GM18507 (cell line): ENCODE measurements at regions not wholly inside any gene's neighbourhood (a gene's known extent, or its start where the extent isn't known, plus 50 kb on each side); places are given as distances from the start of the nearest gene placed in this dataset.

Source experiments
- DNase-seq: peaks from one replicate; pipeline ENCODE4 v3.0.0; 2011; ENCODE audit warnings: low read depth; ENCODE audit not compliant: insufficient read length; ENCODE audit errors: extremely low spot score
- FAIRE-seq: peaks from 2 replicates; lab custom pipeline; 2011; peaks lifted over from hg19 to GRCh38; lab: Jason Lieb, UNC

DNA sequence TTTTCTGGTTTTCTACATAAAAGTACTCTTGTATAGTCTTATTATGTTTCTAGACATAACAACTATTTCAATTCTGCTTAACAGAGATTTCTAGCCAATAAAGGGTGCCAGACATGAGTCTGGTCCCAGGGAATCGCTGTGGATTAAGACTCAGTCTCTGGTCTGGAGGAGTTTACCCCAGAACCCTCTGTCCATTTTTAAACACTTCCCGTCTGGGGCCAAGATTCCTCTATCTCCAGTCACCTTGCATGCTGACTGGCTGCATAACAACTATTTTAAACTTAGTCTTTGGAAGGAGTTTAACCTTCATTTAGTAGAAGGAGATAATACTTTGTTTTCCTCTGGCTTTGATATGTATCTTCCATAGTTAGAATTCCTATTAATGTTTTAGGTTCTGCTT is 163.1 kb upstream of the IFNG-AS1 start:
- FAIRE-seq (no peak), DNase-seq (no peak)

DNA sequence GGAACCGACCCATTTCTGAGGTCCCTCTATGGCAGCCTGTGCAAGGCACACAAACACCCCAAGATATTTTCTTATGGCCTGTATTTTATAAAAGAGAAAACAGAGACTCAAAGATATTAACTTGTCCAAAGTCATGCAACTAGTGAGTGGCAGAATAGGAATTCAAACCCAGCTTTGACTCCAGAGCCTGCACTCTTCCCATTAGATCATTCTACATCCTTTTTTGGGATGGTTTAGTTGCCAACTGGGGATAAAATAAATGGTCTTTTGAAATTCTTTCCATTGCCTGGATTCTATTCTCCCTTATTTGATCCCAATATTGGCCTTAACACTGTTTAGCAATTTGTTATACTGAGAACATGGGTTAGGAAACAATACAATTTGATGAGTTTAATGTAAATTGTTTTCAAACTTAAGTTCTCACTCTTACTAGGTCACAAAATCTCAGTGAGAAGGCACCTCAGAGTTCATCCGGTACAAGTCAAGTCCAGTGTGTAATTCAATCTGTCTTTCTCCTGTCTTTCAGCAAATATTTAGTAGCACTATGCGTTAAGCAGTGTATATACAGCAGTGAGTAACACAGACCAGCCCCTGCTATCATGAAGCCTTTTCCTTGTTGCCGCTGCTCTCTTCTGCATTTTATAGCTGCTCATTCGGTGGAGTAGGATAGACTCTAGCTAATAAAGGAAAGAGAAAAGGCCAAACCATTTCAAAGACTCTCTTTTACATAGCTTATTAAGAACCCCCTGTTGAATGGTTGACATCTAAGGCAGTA is 162.1 kb upstream of the IFNG-AS1 start:
- DNase-seq (no peak), FAIRE-seq (no peak)

DNA sequence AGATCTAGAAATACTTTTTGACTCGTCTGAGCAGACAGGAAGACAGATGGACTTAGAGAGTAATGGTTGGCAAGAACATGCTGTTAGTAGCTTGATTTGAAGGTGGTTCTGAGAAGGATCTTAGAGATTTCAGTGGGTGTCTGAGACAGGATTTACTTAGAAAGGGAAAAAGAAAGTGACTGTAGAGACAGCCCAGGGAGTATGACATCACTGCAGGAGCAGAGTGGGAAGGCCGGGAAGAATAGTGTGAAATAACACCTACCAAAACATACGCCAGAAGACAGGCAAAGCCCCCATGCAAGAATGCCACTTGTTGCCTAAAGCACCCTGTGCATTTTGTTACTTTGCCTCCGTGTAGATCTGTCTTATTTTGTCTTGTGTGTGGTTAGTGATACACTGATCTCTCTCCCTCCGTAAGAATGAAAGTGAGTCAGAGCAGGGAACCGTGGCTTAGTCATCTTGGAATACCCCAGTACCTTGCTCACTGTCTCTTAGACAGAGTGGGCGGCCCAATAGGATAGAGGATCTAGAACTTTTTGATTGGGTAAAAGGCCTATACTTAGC is 161.3 kb upstream of the IFNG-AS1 start:
- FAIRE-seq: peak; percentile 33
- DNase-seq: no peak

DNA sequence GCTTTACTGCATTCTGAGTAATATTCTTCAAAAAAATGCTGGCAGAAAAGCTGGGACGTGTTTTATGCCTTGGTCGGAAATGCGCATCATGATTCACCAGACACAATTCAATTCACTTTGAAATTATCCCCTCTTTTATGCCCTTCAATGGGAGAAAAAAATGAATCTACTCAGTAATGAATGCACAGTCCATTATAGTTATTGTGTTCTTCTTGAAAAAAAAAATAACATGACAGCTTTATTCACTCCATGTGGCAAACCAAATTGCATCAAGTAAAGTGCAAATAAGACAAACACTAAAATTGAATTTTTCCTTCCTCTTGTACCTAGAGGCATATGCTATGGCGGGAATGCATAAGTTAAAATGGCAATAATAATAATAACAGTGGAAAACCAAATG is 159.4 kb upstream of the IFNG-AS1 start:
- no peak for DNase-seq
- no peak for FAIRE-seq

DNA sequence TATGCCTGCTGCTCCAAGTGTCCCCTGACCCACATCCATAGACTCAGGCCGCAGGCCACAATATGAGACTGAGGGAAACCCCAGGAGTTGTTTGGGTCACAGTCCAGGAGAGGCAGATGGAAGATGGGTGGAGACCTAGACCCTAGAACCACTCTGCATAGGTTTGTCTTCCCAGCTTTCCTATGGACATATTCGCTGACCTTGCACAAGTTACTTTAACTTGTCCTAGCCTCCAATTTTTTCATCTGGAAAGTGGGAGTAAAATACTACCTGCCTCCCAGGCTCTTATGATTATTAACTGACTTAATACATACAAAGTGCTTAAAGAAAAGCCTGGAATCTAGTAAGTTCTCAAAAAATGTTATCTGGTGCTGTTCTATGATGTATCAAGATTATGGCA is 157.1 kb upstream of the IFNG-AS1 start:
- FAIRE-seq (no peak), DNase-seq (no peak)

DNA sequence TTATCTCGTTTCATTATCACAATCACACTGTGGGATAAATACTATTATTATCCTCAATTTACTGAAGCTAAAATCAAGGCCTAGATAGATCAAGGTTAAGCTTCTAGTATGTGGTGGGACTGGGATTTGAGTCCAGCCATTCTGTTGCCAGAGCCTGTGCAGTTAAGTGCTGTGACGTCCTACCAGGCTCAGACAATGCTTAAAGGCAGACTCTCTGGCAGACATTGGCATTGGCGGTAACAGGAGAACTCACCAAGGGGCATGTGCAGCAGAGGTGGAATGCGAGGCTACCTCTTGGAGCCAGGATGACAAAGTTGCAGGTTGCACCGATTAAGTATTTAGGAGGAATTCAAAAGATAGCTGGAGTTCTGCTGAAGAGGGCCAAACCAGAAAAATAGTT is 155.6 kb upstream of the IFNG-AS1 start:
- DNase-seq: no peak
- FAIRE-seq: no peak

DNA sequence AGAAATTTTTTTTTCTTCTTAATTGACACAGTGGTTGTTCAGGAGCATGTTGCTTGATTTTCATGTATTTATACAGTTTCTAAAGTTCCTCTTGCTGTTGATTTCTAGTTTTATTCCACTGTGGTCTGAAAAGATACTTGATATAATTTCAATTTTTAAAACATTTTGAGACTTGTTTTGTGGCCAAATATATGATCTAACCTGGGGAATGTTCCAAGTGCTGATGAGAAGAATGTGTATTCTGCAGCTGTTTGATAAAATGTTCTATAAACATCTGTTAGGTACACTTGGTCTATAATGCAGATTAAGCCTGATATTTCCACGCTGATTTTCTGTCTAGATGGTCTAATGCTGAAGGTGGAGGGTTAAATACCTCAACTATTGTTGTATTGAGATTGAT is 151.4 kb upstream of the IFNG-AS1 start:
- no peak for DNase-seq

DNA sequence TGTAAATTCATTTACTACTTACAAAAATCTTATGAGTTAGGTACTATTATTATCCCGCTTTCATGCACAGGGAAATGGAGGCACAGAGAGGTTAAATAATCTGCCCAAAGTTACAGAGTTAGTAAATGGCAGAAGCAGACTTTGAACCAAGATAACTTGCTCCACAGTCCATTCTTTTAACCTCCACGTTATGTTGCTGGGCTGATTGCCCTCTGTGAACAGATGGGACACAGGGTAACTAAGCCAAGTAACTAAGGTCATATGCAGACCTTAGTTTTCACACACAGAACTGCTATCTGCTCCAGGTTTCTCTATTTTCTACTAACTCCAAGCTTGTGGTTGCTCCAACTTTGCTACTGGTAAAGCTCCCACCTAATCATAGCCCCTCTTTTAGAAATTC is 147.1 kb upstream of the IFNG-AS1 start:
- no peak for FAIRE-seq

More for the DNA sequence above, 151.4 kb upstream of the IFNG-AS1 start:
- FAIRE-seq: no peak

DNA sequence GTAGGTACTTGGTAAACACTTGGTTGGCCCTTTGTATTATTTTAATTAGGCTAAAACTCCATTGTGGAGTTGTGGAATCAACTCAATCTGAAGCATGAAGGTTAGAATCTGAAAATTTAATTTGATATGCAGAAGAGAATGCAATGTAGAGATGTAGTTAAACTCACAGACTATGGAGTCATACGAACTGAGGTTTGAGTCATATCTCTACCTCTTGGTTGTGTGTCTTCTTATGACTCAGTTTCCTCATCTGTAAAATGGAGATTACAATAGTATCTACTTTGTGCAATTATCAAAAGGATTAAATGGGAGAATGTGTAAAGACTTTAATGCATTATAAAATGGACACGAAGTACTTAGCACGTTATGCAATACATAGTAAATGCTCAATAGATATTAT is 146.0 kb upstream of the IFNG-AS1 start:
- no peak for FAIRE-seq
- no peak for DNase-seq

More for the DNA sequence above, 147.1 kb upstream of the IFNG-AS1 start:
- no peak for DNase-seq

DNA sequence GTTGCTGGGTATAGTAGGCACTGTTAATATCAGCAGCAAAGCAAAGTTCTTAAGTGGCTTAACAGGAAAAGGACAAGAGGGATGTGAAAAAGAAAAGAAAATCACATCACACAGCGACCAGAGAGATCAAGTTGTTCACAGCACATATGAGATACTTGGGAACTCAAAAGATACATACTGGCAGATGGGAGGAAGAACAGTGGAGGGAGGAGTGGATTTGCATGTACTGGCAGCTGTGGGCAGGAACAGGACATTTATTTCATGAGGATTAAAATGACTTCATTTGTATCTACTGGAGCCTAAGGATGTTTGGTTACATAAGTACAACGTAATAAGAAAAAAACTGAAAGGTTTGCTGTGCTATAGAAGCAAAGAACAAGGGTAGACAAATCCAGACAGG is 136.5 kb upstream of the IFNG-AS1 start:
- FAIRE-seq (no peak), DNase-seq (no peak)

DNA sequence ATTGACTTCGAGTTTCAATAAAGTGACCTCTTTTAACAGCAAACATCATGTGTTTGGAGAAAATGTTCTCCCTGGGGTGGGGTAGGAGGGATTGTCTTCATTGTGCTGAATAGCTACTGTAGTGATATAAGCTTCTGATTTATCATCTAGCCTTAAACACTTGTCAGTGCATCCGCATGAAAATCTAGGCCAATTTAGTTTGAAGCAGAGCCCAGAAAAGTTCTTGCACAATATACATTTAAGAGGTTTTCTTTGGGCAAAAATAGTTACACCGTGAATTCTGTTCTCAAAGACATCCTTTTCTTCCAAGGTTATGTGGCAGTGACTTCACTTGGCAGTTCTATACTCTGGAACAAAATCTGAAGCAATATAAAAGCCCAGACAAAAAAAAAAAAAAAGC is 136.0 kb upstream of the IFNG-AS1 start:
- FAIRE-seq: no peak

DNA sequence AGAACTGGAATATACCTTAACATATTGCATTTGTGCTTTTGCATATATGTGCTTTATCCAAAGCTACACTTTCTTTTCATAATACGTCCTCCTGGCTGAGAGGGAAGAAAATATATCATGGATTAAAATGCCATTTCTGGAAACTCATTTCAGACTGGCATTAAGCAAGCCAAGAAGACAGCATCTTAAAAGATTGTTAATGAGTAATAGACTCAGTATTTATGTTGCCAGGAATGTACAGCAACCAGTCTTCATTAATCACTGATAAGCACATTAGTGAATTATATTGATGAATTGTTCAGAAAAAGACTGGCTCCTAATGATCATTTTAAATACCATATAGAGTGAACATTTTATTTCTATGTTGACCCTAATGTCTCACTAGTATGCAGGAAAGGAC is 134.9 kb upstream of the IFNG-AS1 start:
- FAIRE-seq (no peak), DNase-seq (no peak)

More for the DNA sequence above, 136.0 kb upstream of the IFNG-AS1 start:
- no peak for DNase-seq

DNA sequence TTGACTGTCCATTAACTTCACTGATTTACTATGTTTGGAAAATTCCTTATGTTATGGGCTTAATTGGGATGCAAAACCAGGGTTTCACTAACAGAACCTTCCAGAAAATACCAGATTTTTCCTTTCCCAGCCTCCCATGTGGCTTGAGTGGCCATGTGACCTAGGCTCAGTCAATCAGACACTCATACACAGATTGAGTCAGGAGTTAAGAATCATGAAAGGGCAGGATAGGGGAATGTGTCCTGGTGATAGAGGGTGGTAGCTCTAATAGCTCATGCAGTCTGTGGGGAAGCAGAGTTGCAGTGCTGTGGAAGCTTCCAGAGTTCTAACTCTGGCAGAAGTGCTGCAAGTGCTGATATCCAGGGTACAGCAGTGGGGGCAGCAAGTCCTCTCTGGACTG is 134.1 kb upstream of the IFNG-AS1 start:
- DNase-seq (no peak), FAIRE-seq (no peak)

DNA sequence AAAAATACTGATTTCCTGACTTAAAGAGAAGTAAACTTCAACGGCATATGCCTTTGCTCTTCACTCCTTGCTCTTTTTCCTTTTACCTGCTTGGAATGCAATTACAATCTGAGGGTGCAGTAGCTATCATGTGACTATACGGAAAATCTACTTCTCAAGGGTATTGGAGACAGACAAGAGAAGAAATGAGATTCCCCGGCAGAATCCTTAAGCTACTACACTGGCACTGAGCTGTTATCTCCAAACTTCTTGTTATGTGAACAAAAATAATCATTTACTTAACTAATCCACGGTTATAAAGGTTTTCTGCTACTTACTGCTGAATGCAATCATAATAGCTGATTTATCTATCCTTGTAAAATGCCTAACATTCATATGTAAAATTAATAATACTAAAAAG is 118.0 kb upstream of the IFNG-AS1 start:
- FAIRE-seq: no peak

DNA sequence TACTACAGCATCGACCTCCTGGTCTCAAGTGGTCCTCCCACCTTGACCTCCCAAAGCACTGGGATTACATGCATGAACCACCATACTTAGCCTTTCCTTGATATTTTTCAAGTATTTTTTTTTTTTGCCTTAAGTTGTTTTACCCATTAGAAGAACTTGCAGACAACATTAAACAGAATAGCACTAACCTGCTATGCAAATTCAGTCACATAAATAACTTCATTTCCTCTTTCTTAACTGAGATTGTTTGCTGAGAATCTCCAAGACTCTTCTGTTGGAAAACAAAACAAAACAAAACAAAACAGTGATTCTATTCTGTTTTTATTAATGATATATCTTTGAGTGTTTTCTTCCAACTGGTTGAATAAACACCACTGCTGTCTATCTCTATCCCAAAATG is 115.9 kb upstream of the IFNG-AS1 start:
- FAIRE-seq: peak; percentile 26
- no peak for DNase-seq

More for the DNA sequence above, 118.0 kb upstream of the IFNG-AS1 start:
- DNase-seq: no peak

DNA sequence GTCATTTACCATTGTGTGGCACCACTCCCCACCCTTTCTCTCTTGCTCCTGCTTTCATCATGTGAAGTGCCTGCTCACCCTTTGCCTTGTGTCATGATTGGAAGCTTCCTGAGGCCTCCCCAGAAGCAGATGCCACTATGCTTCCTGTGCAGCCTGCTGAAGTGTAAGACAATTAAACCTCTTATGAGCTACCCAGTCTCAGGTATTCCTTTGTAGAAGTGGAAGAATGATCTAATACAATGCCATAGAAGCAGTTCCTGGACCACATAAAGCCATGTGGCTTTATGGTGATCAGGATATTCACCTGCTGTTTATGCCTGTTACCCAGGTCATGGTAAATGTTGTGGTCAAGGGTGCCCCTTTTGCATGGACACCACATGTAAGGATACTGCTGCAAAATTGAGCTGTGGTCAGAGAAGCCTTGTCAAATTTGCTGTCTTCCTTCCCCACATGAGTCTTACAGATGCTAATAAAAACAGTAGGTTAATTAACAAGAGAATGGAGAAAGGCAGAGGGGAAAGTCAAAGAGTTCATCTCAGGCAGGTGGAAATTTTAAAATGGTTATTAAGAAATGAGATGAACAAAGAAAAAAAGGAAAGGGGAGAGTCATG is 112.8 kb upstream of the IFNG-AS1 start:
- DNase-seq: no peak
- FAIRE-seq: no peak

DNA sequence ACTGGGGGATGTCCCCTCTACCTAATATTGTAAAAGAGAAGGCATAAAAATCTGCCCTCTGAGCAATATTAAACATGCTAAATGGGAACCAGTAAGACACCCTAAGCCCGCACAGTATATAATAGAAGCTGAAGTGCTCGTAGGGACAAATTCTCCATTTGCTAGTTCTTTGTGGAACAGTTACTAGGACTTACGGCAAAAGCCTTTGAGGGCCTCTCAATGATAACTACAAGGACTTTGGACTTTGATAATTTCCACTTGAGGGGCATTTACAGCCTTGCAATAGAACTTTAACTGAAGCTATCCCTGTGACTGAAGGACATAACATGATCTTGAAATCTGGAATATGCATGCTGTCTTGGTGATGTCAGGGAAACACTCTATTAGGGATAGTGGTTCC is 111.5 kb upstream of the IFNG-AS1 start:
- no peak for DNase-seq
- no peak for FAIRE-seq

DNA sequence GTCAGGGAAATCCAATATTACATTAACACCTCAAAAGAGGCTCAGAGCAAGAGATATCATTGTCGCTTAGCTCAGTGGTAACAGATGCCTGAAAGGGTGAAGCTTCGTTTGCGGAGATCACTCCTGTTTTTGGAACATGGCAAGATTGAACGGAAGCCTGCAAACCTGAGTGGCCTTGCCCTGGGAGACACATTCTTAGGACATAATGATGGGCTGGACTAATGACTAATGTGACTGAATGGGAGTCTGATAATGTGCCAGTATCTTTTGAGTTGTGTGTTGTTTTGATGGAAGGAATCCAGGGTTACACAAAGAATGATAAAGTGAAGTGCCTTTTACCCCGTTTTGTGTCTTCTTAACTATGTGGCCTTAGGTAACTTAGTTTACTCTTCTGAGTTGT is 109.3 kb upstream of the IFNG-AS1 start:
- no peak for DNase-seq
- FAIRE-seq: no peak

DNA sequence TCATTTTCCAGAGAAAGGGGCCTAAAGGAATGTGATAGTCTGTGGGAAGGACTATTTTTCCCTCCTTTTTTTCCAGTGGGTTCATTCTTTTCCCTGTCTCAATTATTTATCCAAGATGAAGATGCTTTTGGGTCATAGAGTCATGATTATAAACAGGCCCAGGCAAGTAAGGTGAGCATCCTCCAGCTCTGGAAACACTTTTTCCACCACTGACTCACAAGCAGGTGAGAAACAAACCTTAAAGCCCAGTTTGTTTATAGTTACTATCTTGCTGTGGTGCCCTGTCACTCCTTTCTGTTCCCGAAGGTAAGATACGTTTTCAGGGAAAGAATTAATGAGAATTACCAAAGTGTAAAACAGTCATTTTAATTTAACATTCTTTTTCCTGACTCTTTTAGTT is 107.7 kb upstream of the IFNG-AS1 start:
- FAIRE-seq (no peak), DNase-seq (no peak)

DNA sequence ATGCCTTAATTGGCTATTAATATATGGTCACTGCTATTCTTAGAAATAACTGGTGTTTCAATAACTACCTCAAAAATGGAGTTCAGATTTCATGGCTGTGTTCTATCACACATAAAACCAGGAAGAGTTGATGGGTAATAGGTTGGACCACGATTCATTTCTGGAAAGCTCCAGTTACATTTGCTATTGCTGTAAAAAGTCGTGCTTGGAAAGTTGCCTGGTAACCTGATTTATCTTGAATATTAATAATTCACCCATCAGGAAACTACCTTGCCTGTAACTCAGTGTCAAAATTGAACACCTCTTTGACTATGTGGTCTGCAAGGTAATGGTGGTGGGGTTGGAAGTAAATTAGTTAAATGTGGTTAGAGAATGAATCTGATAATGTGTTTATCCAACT is 104.7 kb upstream of the IFNG-AS1 start:
- DNase-seq: no peak
- no peak for FAIRE-seq
